Mucosa of descending colon (tissue), 3 donors: ENCODE measurements at regions not wholly inside any gene's neighbourhood (a gene's known extent, or its start where the extent isn't known, plus 50 kb on each side); places are given as distances from the start of the nearest gene placed in this dataset.

Experiments used
- ATAC-seq: fragments of 200-7000 bp; cut with Tn5 transposase; one replicate; pipeline ENCODE4 v1.9.1; 2020; ENCODE audit warnings: mild to moderate bottlenecking, moderate library complexity
- DNase-seq, 3 donors: peaks; one replicate each; pipeline ENCODE4 v3.0.0-alpha.2; 2020
- H3K36me3 ChIP-seq: fragments of 200-600 bp; one replicate; pipeline ENCODE4 v1.8.0; 2021; ENCODE audit warnings: low read depth, mild to moderate bottlenecking
- H3K4me1 ChIP-seq: fragments of 200-600 bp; one replicate; pipeline ENCODE4 v1.8.0; 2021; ENCODE audit warnings: low read depth, mild to moderate bottlenecking
- H3K4me3 ChIP-seq: fragments of 200-600 bp; one replicate; pipeline ENCODE4 v1.8.0; 2021; ENCODE audit warnings: mild to moderate bottlenecking
- H3K9me3 ChIP-seq: fragments of 200-600 bp; one replicate; pipeline ENCODE4 v1.8.0; 2021; ENCODE audit warnings: mild to moderate bottlenecking
- intact Hi-C, 2 donors: fragments of 100-400 bp; cut with DNase I in 1 of 2; cut with micrococcal nuclease in 1 of 2; formaldehyde crosslinking; loops; one replicate each; pipeline versions ENCODE4 v1.11.0 to v1.11.1; 2022; cut with DNase I, micrococcal nuclease
- TF ChIP-seq, protein P1 (sequence below): fragments of 200-600 bp; IDR thresholded peaks from one replicate; pipeline ENCODE4 v1.8.0; 2022; ENCODE audit warnings: antibody characterized with exemption, mild to moderate bottlenecking
- donor health status: DM: no; HTN: no; CAD: no; lungs with moderate emphysema.
- donor health status: DM: no; HTN: no; CAD: no.
- donor health status: DM: no; HTN: yes; CAD: no.

GRCh38 chr18:54020966-54021365, 203.5 kb downstream of the MBD2 start:
- H3K4me3 ChIP-seq: no peak overlapping the region
- DNase-seq: no peak
- H3K9me3 ChIP-seq: no peaks in the 10 kb centered on the region
- intact Hi-C loops: no loop called here
- no peaks in the 10 kb centered on the region for H3K36me3 ChIP-seq
- no peak for ATAC-seq
- no peaks in the 10 kb centered on the region for H3K4me1 ChIP-seq
- TF ChIP-seq, protein P1, sequence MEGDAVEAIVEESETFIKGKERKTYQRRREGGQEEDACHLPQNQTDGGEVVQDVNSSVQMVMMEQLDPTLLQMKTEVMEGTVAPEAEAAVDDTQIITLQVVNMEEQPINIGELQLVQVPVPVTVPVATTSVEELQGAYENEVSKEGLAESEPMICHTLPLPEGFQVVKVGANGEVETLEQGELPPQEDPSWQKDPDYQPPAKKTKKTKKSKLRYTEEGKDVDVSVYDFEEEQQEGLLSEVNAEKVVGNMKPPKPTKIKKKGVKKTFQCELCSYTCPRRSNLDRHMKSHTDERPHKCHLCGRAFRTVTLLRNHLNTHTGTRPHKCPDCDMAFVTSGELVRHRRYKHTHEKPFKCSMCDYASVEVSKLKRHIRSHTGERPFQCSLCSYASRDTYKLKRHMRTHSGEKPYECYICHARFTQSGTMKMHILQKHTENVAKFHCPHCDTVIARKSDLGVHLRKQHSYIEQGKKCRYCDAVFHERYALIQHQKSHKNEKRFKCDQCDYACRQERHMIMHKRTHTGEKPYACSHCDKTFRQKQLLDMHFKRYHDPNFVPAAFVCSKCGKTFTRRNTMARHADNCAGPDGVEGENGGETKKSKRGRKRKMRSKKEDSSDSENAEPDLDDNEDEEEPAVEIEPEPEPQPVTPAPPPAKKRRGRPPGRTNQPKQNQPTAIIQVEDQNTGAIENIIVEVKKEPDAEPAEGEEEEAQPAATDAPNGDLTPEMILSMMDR: no peak

- H3K4me3 ChIP-seq: no peak overlapping the region
- no peaks in the 10 kb centered on the region for H3K36me3 ChIP-seq
- ATAC-seq (no peak), DNase-seq (no peak)
- H3K4me1 ChIP-seq: no peaks in the 10 kb centered on the region
- H3K9me3 ChIP-seq: no peaks in the 10 kb centered on the region
- TF ChIP-seq, protein P1: no peak
- intact Hi-C loops: no loop called here
These were observed 204.2 kb downstream of the MBD2 start for GRCh38 chr18:54020156-54020745.

- no peaks in the 10 kb centered on the region for H3K9me3 ChIP-seq
- no peaks in the 10 kb centered on the region for H3K4me1 ChIP-seq
- H3K36me3 ChIP-seq: no peaks in the 10 kb centered on the region
- no peak for ATAC-seq
- no peak overlapping the region for H3K4me3 ChIP-seq
- TF ChIP-seq, protein P1: no peak
- no peak for DNase-seq
- intact Hi-C loops: no loop called here
These were observed 204.8 kb downstream of the MBD2 start for GRCh38 chr18:54019641-54020040.

- ATAC-seq (no peak), DNase-seq (no peak)
- no peaks in the 10 kb centered on the region for H3K36me3 ChIP-seq
- no peaks in the 10 kb centered on the region for H3K9me3 ChIP-seq
- intact Hi-C loops: no loop called here
- TF ChIP-seq, protein P1: no peak
- no peaks in the 10 kb centered on the region for H3K4me1 ChIP-seq
- no peak overlapping the region for H3K4me3 ChIP-seq
These were observed 211.0 kb downstream of the MBD2 start for GRCh38 chr18:54013452-54013851.

DNA sequence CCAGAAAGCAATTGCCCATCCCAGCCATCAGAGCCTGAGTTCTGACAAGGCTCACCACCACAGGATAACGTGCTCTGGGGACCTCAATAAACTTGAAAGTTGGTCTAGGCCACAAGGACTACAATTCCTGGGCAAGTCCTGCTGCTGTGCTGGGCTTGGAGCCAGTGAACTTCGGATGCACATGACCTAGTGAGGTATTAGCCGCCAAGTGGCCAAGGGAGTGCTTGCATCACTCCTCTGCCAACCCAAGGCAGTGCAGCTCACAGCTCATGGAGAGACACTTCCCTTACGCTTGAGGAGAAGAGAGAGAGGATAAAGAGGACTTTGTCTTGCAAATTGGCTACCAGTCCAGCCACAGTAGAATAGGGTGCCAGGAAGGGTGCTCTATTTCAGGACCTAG, 219.6 kb downstream of the MBD2 start:
- no peak overlapping the region for H3K4me3 ChIP-seq
- intact Hi-C loops: no loop called here
- ATAC-seq (no peak), DNase-seq (no peak)
- TF ChIP-seq, protein P1: no peak
- H3K9me3 ChIP-seq: no peaks in the 10 kb centered on the region
- H3K4me1 ChIP-seq: no peaks in the 10 kb centered on the region
- no peaks in the 10 kb centered on the region for H3K36me3 ChIP-seq

DNA sequence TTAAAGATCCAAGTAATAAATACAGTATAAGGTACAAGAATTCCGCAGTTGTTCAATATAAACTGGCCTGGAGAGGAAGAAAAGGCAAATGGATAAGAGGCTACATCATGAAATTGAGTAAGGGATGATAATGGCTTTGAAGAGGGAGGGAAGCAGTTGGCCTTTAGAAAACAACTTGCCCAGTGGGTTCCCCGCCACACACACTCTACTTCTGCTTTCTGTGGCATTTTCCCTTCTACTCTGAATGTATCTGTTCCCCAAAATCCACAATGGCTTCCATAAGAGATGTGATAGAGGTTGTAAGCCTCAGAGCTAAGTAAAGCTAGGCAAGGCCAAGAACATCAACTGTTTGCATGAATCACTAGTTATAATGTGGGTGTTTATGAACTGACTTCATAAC, 221.3 kb downstream of the MBD2 start:
- intact Hi-C loops: no loop called here
- Histone ChIP-seq H3K36me3 (no peaks in the 10 kb centered on the region), H3K4me1 (no peaks in the 10 kb centered on the region), H3K9me3 (no peaks in the 10 kb centered on the region), H3K4me3 (no peak overlapping the region)
- TF ChIP-seq, protein P1: no peak
- DNase-seq (no peak), ATAC-seq (no peak)
